ENCODE measurements at regions not wholly inside any gene's neighbourhood (a gene's known extent, or its start where the extent isn't known, plus 50 kb on each side); places are given as distances from the start of the nearest gene placed in this dataset.

GRCh38 chr12:69026336-69026735, 93.4 kb upstream of the CPM start:
- Histone ChIP-seq H3K18ac (ENCODE audit: extremely low read depth, low read length) (no peak overlapping the region), H3K23ac (ENCODE audit: insufficient read length) (no peak overlapping the region), H4K5ac (ENCODE audit: insufficient read length, low read depth, low read length) (no peak overlapping the region), H3K36me3 (ENCODE audit: control insufficient read depth in 2 of 4, insufficient read depth in 4 of 4, low read length in 3 of 4) (no peaks in the 10 kb centered on the region), H2AK5ac (ENCODE audit: low read depth, low read length) (no peak overlapping the region), H3K56ac (replicated peaks; ENCODE audit: insufficient read length, low read depth, low read length) (no peak overlapping the region), H4K91ac (replicated peaks; ENCODE audit: insufficient read length, low read length) (no peak overlapping the region), H3K23me2 (ENCODE audit: low read depth, low read length) (no peaks in the 10 kb centered on the region), H3K9me3 (ENCODE audit: insufficient read depth in 2 of 2, low read depth in 1 of 2, low read length in 1 of 2) (no peaks in the 10 kb centered on the region), H2BK120ac (replicated peaks; ENCODE audit: low read depth, low read length) (no peak overlapping the region), H3K4ac (replicated peaks; ENCODE audit: insufficient read length, low read depth, low read length) (no peak overlapping the region), H4K8ac (ENCODE audit: extremely low read depth, insufficient read depth, low read length) (no peak overlapping the region), H3K79me2 (ENCODE audit: control insufficient read depth in 1 of 2, insufficient read depth in 2 of 2, low read length in 2 of 2) (no peaks in the 10 kb centered on the region), H3K9ac (replicated peaks in 1 of 4; ENCODE audit: extremely low read depth in 1 of 4, low read depth in 3 of 4, low read length in 3 of 4) (no peak overlapping the region), H4K20me1 (replicated peaks in 1 of 2; ENCODE audit: control insufficient read depth in 1 of 2, insufficient read depth in 2 of 2, low read length in 2 of 2) (no peaks in the 10 kb centered on the region), H3K27ac (ENCODE audit: low read depth, low read length) (no peak overlapping the region), H3K4me3 (ENCODE audit: extremely low read depth in 1 of 4, insufficient read depth in 2 of 4, low read depth in 3 of 4, low read length in 4 of 4) (no peak overlapping the region), H3K14ac (ENCODE audit: insufficient read length) (no peak overlapping the region), H2BK5ac (ENCODE audit: low read depth, low read length) (no peak overlapping the region), H3K4me2 (ENCODE audit: insufficient read depth in 1 of 2, low read depth in 2 of 2, low read length in 2 of 2) (no peak overlapping the region), H2AFZ (ENCODE audit: low read length) (peak overlapping the region; percentile 89), H3K27me3 (replicated peaks in 1 of 4; ENCODE audit: control insufficient read depth in 3 of 4, extremely low read depth in 1 of 4, insufficient read depth in 3 of 4, low read length in 3 of 4) (no peaks in the 10 kb centered on the region), H3K79me1 (ENCODE audit: low read depth, low read length) (no peaks in the 10 kb centered on the region), H2BK15ac (ENCODE audit: low read length) (no peak overlapping the region), H3K4me1 (replicated peaks in 1 of 4; ENCODE audit: control insufficient read depth in 3 of 4, insufficient read depth in 4 of 4, low read length in 3 of 4) (no peaks in the 10 kb centered on the region), H2BK12ac (ENCODE audit: low read depth, low read length) (no peak overlapping the region), H2BK20ac (ENCODE audit: low read length) (no peak overlapping the region)
- TF ChIP-seq BACH1 (IDR thresholded peaks at IDR 0.05; ENCODE audit: low read length) (no peak), SIRT6 (IDR thresholded peaks at IDR 0.05; ENCODE audit: low read length) (no peak), KDM4A (IDR thresholded peaks at IDR 0.05; ENCODE audit: low read depth, low read length, severe bottlenecking) (no peak), EZH2 (IDR thresholded peaks at IDR 0.05; ENCODE audit: low read depth, low read length, severe bottlenecking) (no peak), TAF7 (optimal IDR thresholded peaks at IDR 0.05; ENCODE audit: borderline replicate concordance, low read depth, low read length) (no peak), HDAC2 (IDR thresholded peaks at IDR 0.05; ENCODE audit: borderline replicate concordance in 1 of 2, low read depth in 2 of 2, low read length in 2 of 2) (no peak), YY1 (IDR thresholded peaks at IDR 0.05; ENCODE audit: low read depth, low read length) (no peak), CREB1 (IDR thresholded peaks at IDR 0.05) (no peak), NRF1 (IDR thresholded peaks at IDR 0.05; ENCODE audit: low read depth, low read length) (no peak), MAX (IDR thresholded peaks at IDR 0.05) (no peak), NANOG (IDR thresholded peaks at IDR 0.05; ENCODE audit: insufficient read depth, low read depth, low read length, poor library complexity, severe bottlenecking) (no peak), EP300 (IDR thresholded peaks at IDR 0.05; ENCODE audit: borderline replicate concordance in 1 of 2, low read depth in 2 of 2, low read length in 2 of 2) (no peak), SP2 (IDR thresholded peaks at IDR 0.05; ENCODE audit: low read length) (no peak), SRF (IDR thresholded peaks at IDR 0.05; ENCODE audit: low read depth, low read length) (no peak)
- FAIRE-seq = no peak
- DNase-seq (ENCODE audit: low read depth in 1 of 2, low spot score in 2 of 2) = no peak
- WGBS, 2 experiments (ENCODE audit: extremely low coverage in 1 of 2, insufficient coverage in 1 of 2, insufficient read length in 1 of 2, insufficient replicate concordance in 2 of 2, low coverage in 1 of 2, low lambda C conversion rate in 2 of 2, missing lambda C conversion rate in 1 of 2) = 86% methylated on average over 1 of the region's 1 CpG; no CpG with 5 or more reads in 1 of the 2 experiments
- ChIA-PET CTCF (ENCODE audit: partially characterized antibody) (no interaction called here), POLR2A (ENCODE audit: partially characterized antibody) (no interaction called here)
